Mucosa of descending colon (tissue), 3 donors: ENCODE measurements at regions not wholly inside any gene's neighbourhood (a gene's known extent, or its start where the extent isn't known, plus 50 kb on each side); places are given as distances from the start of the nearest gene placed in this dataset.

Source experiments
- ATAC-seq: fragments of 200-7000 bp; cut with Tn5 transposase; one replicate; pipeline ENCODE4 v1.9.1; 2020; ENCODE audit warnings: mild to moderate bottlenecking, moderate library complexity
- DNase-seq, 3 donors: peaks; one replicate each; pipeline ENCODE4 v3.0.0-alpha.2; 2020
- H3K36me3 ChIP-seq: fragments of 200-600 bp; one replicate; pipeline ENCODE4 v1.8.0; 2021; ENCODE audit warnings: low read depth, mild to moderate bottlenecking
- H3K4me1 ChIP-seq: fragments of 200-600 bp; one replicate; pipeline ENCODE4 v1.8.0; 2021; ENCODE audit warnings: low read depth, mild to moderate bottlenecking
- H3K4me3 ChIP-seq: fragments of 200-600 bp; one replicate; pipeline ENCODE4 v1.8.0; 2021; ENCODE audit warnings: mild to moderate bottlenecking
- H3K9me3 ChIP-seq: fragments of 200-600 bp; one replicate; pipeline ENCODE4 v1.8.0; 2021; ENCODE audit warnings: mild to moderate bottlenecking
- intact Hi-C, 2 donors: fragments of 100-400 bp; cut with DNase I in 1 of 2; cut with micrococcal nuclease in 1 of 2; formaldehyde crosslinking; loops; one replicate each; pipeline versions ENCODE4 v1.11.0 to v1.11.1; 2022; cut with DNase I, micrococcal nuclease
- TF ChIP-seq, protein P1 (sequence below): fragments of 200-600 bp; IDR thresholded peaks from one replicate; pipeline ENCODE4 v1.8.0; 2022; ENCODE audit warnings: antibody characterized with exemption, mild to moderate bottlenecking
- donor health status: DM: no; HTN: no; CAD: no; lungs with moderate emphysema.
- donor health status: DM: no; HTN: no; CAD: no.
- donor health status: DM: no; HTN: yes; CAD: no.

DNA sequence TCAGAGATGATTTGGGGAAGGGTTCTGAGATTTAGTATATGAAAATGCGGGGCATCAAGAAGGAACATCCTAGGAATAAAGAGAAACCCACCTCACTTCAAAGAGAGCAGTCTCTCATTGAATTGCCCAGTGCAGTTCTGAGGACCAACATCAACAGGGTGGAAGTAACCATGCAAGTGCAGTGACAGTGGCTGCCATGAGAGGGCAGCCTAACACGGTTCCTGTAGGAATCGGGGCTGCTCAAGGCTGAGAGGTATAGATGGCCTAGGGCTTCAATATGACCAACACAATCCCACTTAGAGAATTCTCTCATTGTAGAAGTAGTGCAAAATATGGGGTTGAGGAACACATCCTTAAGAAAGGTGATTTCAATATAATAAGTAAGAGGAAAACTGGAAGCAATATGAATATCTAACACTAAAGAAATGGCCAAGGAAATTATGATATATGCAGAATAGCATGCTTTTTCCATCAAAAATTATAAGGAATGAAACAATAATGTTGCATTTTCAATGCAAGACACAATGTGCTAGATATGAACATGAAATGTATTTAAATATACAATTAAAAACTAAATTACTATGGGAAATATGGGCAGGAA, 51.1 kb upstream of the ARRDC4 start:
- DNase-seq (peak; percentile 52 to 83 (median 82)), ATAC-seq (peak; percentile 93)
- intact Hi-C loops, result loop anchor here (5.0 to 10.0 kb wide), 3 partner anchors 178 to 385 kb away; no protein-coding TSS in a partner anchor
- no peaks in the 10 kb centered on the region for H3K36me3 ChIP-seq
- TF ChIP-seq, protein P1, sequence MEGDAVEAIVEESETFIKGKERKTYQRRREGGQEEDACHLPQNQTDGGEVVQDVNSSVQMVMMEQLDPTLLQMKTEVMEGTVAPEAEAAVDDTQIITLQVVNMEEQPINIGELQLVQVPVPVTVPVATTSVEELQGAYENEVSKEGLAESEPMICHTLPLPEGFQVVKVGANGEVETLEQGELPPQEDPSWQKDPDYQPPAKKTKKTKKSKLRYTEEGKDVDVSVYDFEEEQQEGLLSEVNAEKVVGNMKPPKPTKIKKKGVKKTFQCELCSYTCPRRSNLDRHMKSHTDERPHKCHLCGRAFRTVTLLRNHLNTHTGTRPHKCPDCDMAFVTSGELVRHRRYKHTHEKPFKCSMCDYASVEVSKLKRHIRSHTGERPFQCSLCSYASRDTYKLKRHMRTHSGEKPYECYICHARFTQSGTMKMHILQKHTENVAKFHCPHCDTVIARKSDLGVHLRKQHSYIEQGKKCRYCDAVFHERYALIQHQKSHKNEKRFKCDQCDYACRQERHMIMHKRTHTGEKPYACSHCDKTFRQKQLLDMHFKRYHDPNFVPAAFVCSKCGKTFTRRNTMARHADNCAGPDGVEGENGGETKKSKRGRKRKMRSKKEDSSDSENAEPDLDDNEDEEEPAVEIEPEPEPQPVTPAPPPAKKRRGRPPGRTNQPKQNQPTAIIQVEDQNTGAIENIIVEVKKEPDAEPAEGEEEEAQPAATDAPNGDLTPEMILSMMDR, result peak; percentile 83
- H3K4me3 ChIP-seq, result no peak overlapping the region
- peaks cover 2% of the 10 kb centered on the region for H3K4me1 ChIP-seq
- H3K9me3 ChIP-seq, result no peaks in the 10 kb centered on the region
